IMR-90 (cell line): ENCODE measurements at regions not wholly inside any gene's neighbourhood (a gene's known extent, or its start where the extent isn't known, plus 50 kb on each side); places are given as distances from the start of the nearest gene placed in this dataset.

Source experiments
- ATAC-seq: fragments of 200-7000 bp; cut with Tn5 transposase; 2 replicates; pipeline ENCODE4 v1.9.1; 2020; ENCODE audit warnings: low read depth, mild to moderate bottlenecking, moderate library complexity
- BruUV-seq: library from RNA; stranded (reverse); fragments of 400-500 nt; replicated peaks from 2 replicates; lab custom pipeline; 2021; lab: Mats Ljungman, UMichigan
- CTCF ChIA-PET: fragments of 300-600 bp; formaldehyde crosslinking; extraction: SDS; loops from one replicate; lab custom pipeline; 2021; ENCODE audit warnings: antibody characterized with exemption; lab: Yijun Ruan, JAX
- POLR2A ChIA-PET: fragments of 300-600 bp; sonication (Branson Sonifier 250); formaldehyde crosslinking; loops from one replicate; lab custom pipeline; 2022; ENCODE audit warnings: antibody characterized with exemption; ENCODE audit not compliant: unreplicated experiment; lab: Charles Lee
- DNase-seq: peaks from one replicate; pipeline ENCODE4 v3.0.0; 2013
- H2AFZ ChIP-seq: replicated peaks from 2 replicates; pipeline ENCODE3; 2013; ENCODE audit warnings: low read length, mild to moderate bottlenecking; ENCODE audit not compliant: poor library complexity
- H2AK5ac ChIP-seq: 2 replicates; pipeline ENCODE4 v1.6.1; 2013; ENCODE audit warnings: low read depth, low read length, inconsistent platforms
- H2AK9ac ChIP-seq: replicated peaks from 2 replicates; pipeline ENCODE3; 2013; ENCODE audit warnings: mild to moderate bottlenecking, low read depth, low read length, moderate library complexity; ENCODE audit not compliant: poor library complexity
- H2BK120ac ChIP-seq: 2 replicates; pipeline ENCODE4 v1.6.1; 2013; ENCODE audit warnings: low read depth, low read length, inconsistent platforms
- H2BK15ac ChIP-seq: 3 replicates; pipeline ENCODE4 v1.6.1; 2013; ENCODE audit warnings: low read depth, low read length, inconsistent platforms
- H2BK20ac ChIP-seq: 2 replicates; pipeline ENCODE4 v1.6.1; 2013; ENCODE audit warnings: low read depth, mild to moderate bottlenecking, inconsistent platforms, low read length, moderate library complexity
- H2BK5ac ChIP-seq: 2 replicates; pipeline ENCODE4 v1.6.1; 2013; ENCODE audit warnings: mild to moderate bottlenecking, low read depth, low read length, inconsistent platforms; ENCODE audit not compliant: poor library complexity, severe bottlenecking
- H3K14ac ChIP-seq: replicated peaks from 2 replicates; pipeline ENCODE4 v1.6.1; 2013; ENCODE audit warnings: low read depth, low read length, inconsistent platforms
- H3K18ac ChIP-seq: 2 replicates; pipeline ENCODE4 v1.6.1; 2013; ENCODE audit warnings: low read depth, low read length, control low read depth
- H3K23ac ChIP-seq: 2 replicates; pipeline ENCODE4 v1.6.1; 2013; ENCODE audit warnings: low read depth, low read length, inconsistent platforms
- H3K27ac ChIP-seq: 2 replicates; pipeline ENCODE4 v1.5.1; 2013; ENCODE audit warnings: mild to moderate bottlenecking, control low read depth, low read length; ENCODE audit not compliant: insufficient read depth
- H3K27me3 ChIP-seq: 2 replicates; pipeline ENCODE4 v1.6.1; 2013; ENCODE audit warnings: low read length; ENCODE audit not compliant: control insufficient read depth, insufficient read depth
- H3K36me3 ChIP-seq: 2 replicates; pipeline ENCODE4 v1.6.1; 2013; ENCODE audit warnings: low read length, mixed read lengths; ENCODE audit not compliant: control insufficient read depth, insufficient read depth
- H3K4ac ChIP-seq: 2 replicates; pipeline ENCODE4 v1.6.1; 2013; ENCODE audit warnings: low read depth, low read length, inconsistent platforms
- H3K4me1 ChIP-seq: 2 replicates; pipeline ENCODE4 v1.6.1; 2013; ENCODE audit warnings: low read length, mixed read lengths; ENCODE audit not compliant: control insufficient read depth, insufficient read depth
- H3K4me2 ChIP-seq: 2 replicates; pipeline ENCODE4 v1.6.1; 2013; ENCODE audit warnings: low read depth, mild to moderate bottlenecking, control low read depth, low read length, moderate library complexity
- H3K4me3 ChIP-seq: 2 replicates; pipeline ENCODE4 v1.5.1; 2013; ENCODE audit warnings: low read depth, mild to moderate bottlenecking, control low read depth, low read length, moderate library complexity; ENCODE audit not compliant: insufficient read depth
- H3K56ac ChIP-seq: 2 replicates; pipeline ENCODE4 v1.6.1; 2013; ENCODE audit warnings: low read length, inconsistent platforms; ENCODE audit not compliant: insufficient read depth; ENCODE audit errors: extremely low read depth
- H3K79me1 ChIP-seq, 2 experiments: 2 replicates each; pipeline ENCODE4 v1.6.1; 2013; ENCODE audit warnings: low read length in 2 of 2, inconsistent platforms in 1 of 2, low read depth in 1 of 2
- H3K9ac ChIP-seq: 2 replicates; pipeline ENCODE4 v1.6.1; 2013; ENCODE audit warnings: low read depth, low read length, control low read depth
- H3K9me1 ChIP-seq: 2 replicates; pipeline ENCODE4 v1.6.1; 2013; ENCODE audit warnings: low read length, inconsistent platforms; ENCODE audit not compliant: insufficient read depth
- H3K9me3 ChIP-seq: 2 replicates; pipeline ENCODE4 v1.6.1; 2013; ENCODE audit warnings: low read length; ENCODE audit not compliant: control insufficient read depth, insufficient read depth
- H4K20me1 ChIP-seq: 2 replicates; pipeline ENCODE4 v1.6.1; 2013; ENCODE audit warnings: low read length, inconsistent platforms; ENCODE audit not compliant: insufficient read depth
- H4K5ac ChIP-seq: 2 replicates; pipeline ENCODE4 v1.6.1; 2013; ENCODE audit warnings: mild to moderate bottlenecking, low read depth, low read length, control low read depth
- H4K8ac ChIP-seq, 2 experiments: 2 replicates each; pipeline ENCODE4 v1.6.1; 2013; ENCODE audit warnings: low read depth in 2 of 2, low read length in 2 of 2, control low read depth in 1 of 2, inconsistent platforms in 1 of 2
- H4K91ac ChIP-seq: 2 replicates; pipeline ENCODE4 v1.6.1; 2013; ENCODE audit warnings: low read depth, low read length, inconsistent platforms; ENCODE audit not compliant: insufficient read depth
- CEBPB ChIP-seq: IDR thresholded peaks from 2 replicates; pipeline ENCODE4 v1.6.1; 2012; ENCODE audit warnings: low read depth, low read length, improper control_type of control experiment
- CHD1 ChIP-seq: IDR thresholded peaks from 2 replicates; pipeline ENCODE4 v1.6.1; 2012; ENCODE audit warnings: low read depth, low read length, improper control_type of control experiment
- CTCF ChIP-seq: conservative IDR thresholded peaks from 2 replicates; pipeline ENCODE4 v1.5.1; 2012; ENCODE audit warnings: mild to moderate bottlenecking, low read depth, low read length, improper control_type of control experiment
- ELK1 ChIP-seq: fragments of 150-350 bp; IDR thresholded peaks from 2 replicates; pipeline ENCODE4 v1.6.1; 2016; ENCODE audit warnings: low read depth, mild to moderate bottlenecking, low read length, moderate library complexity, borderline replicate concordance
- FOS ChIP-seq: fragments of 150-350 bp; IDR thresholded peaks from 2 replicates; pipeline ENCODE4 v1.6.1; 2016; ENCODE audit warnings: low read depth, low read length
- MAFK ChIP-seq: IDR thresholded peaks from 2 replicates; pipeline ENCODE4 v1.6.1; 2012; ENCODE audit warnings: low read depth, low read length, improper control_type of control experiment
- MAZ ChIP-seq: IDR thresholded peaks from 2 replicates; pipeline ENCODE4 v1.6.1; 2012; ENCODE audit warnings: low read depth, mild to moderate bottlenecking, low read length, improper control_type of control experiment, moderate library complexity, borderline replicate concordance
- MXI1 ChIP-seq: IDR thresholded peaks from 2 replicates; pipeline ENCODE4 v1.6.1; 2012; ENCODE audit warnings: low read depth, mild to moderate bottlenecking, low read length, moderate library complexity, borderline replicate concordance
- NFE2L2 ChIP-seq: fragments of 150-350 bp; IDR thresholded peaks from 2 replicates; pipeline ENCODE4 v1.6.1; 2016; ENCODE audit warnings: low read depth, mild to moderate bottlenecking, low read length
- RCOR1 ChIP-seq: IDR thresholded peaks from 2 replicates; pipeline ENCODE4 v1.6.1; 2012; ENCODE audit warnings: mild to moderate bottlenecking, low read length, improper control_type of control experiment; ENCODE audit not compliant: insufficient replicate concordance
- SMC3 ChIP-seq: fragments of 150-350 bp; IDR thresholded peaks from 2 replicates; pipeline ENCODE4 v1.6.1; 2016; ENCODE audit warnings: low read depth, mild to moderate bottlenecking, antibody characterized with exemption, low read length, moderate library complexity
- WGBS, 2 experiments: methylation state at CpG; one replicate each; pipeline versions ENCODE4 v1.1.5 to v1.1.7; 2013; ENCODE audit warnings: missing lambda C conversion rate in 2 of 2; ENCODE audit not compliant: insufficient read length in 1 of 2; ENCODE audit errors: extremely low coverage in 2 of 2; 5-methylcytosine and 5-hydroxymethylcytosine counted together
- dilution Hi-C: fragments of 300-500 bp; cut with HindIII; formaldehyde crosslinking; loops from one replicate; pipeline ENCODE4 v1.14.3; 2018; ENCODE audit warnings: low sequenced_read_pairs; ENCODE audit not compliant: unreplicated experiment
- in situ Hi-C: fragments of 300-500 bp; cut with MboI; formaldehyde crosslinking; loops from 3 replicates; pipeline ENCODE4 v1.14.3; 2019; ENCODE audit warnings: low sequenced_read_pairs, inconsistent platforms, mixed read lengths
- intact Hi-C: fragments of 100-400 bp; cut with micrococcal nuclease; formaldehyde crosslinking; loops from 2 replicates; pipeline ENCODE4 v1.10.0; 2022

GRCh38 chr1:229879746-229880145, 187.3 kb upstream of the GALNT2 start:
- POLR2A ChIA-PET, result no interaction called here

More at GRCh38 chr1:229879746-229880145, 187.3 kb upstream of the GALNT2 start:
- no peak overlapping the region for H2BK5ac ChIP-seq
- no peak overlapping the region for H2AFZ ChIP-seq
- H3K4me3 ChIP-seq, result no peak overlapping the region
- H3K18ac ChIP-seq, result no peak overlapping the region
- no peaks in the 10 kb centered on the region for H4K20me1 ChIP-seq
- in situ Hi-C loops (no loop called here), intact Hi-C loops (no loop called here), dilution Hi-C loops (no loop called here)
- no peak overlapping the region for H4K91ac ChIP-seq
- H3K4ac ChIP-seq, result no peak overlapping the region
- CTCF ChIA-PET, result interaction anchor here (0.7 kb wide), 1 partner anchor 364 kb away, joined by 3 read pairs; no protein-coding TSS in a partner anchor
- no peaks in the 10 kb centered on the region for H3K4me1 ChIP-seq
- H3K56ac ChIP-seq, result no peak overlapping the region
- no peak for TF ChIP-seq RCOR1
- no peak for TF ChIP-seq ELK1
- TF ChIP-seq MAZ, result no peak
- TF ChIP-seq MXI1, result no peak
- no peak for TF ChIP-seq FOS
- TF ChIP-seq CTCF, result no peak
- TF ChIP-seq MAFK, result no peak
- no peak for TF ChIP-seq CEBPB
- TF ChIP-seq NFE2L2, result no peak
- TF ChIP-seq SMC3, result no peak
- no peak for TF ChIP-seq CHD1
- no peak overlapping the region for H2AK5ac ChIP-seq
- no peaks in the 10 kb centered on the region for H3K9me1 ChIP-seq
- H3K79me1 ChIP-seq, result no peaks in the 10 kb centered on the region
- BruUV-seq, result no TSS peak
- no peaks in the 10 kb centered on the region for H3K36me3 ChIP-seq
- no peak overlapping the region for H2AK9ac ChIP-seq
- no peak overlapping the region for H2BK120ac ChIP-seq
- peaks cover 2% of the 10 kb centered on the region; the same call in 1 of the 2 replicates for H3K27me3 ChIP-seq
- H3K14ac ChIP-seq, result no peak overlapping the region
- H4K5ac ChIP-seq, result no peak overlapping the region
- H3K23ac ChIP-seq, result no peak overlapping the region
- no peak overlapping the region for H3K4me2 ChIP-seq
- H3K9ac ChIP-seq, result no peak overlapping the region
- DNase-seq (no peak), ATAC-seq (no peak)
- no peak overlapping the region for H2BK15ac ChIP-seq
- no peaks in the 10 kb centered on the region for H3K9me3 ChIP-seq
- H3K27ac ChIP-seq, result no peak overlapping the region
- H2BK20ac ChIP-seq, result no peak overlapping the region
- 59% methylated on average over 3 of the region's 3 CpGs; no CpG with 5 or more reads in 1 of the 2 experiments for WGBS, 2 experiments
- H4K8ac ChIP-seq, result no peak overlapping the region
